Stimulated activated CD4-positive, alpha-beta T cell treated with anti-CD3 and anti-CD28 coated beads, Interleukin-12 subunit alpha, Interleukin-12 subunit beta, amount 100 ng/mL, for 4 hours (primary cell): ENCODE measurements at regions not wholly inside any gene's neighbourhood (a gene's known extent, or its start where the extent isn't known, plus 50 kb on each side); places are given as distances from the start of the nearest gene placed in this dataset.
A peak's percentile ranks its signal among the peaks of the same experiment; 100 is the strongest.

Experiments
- DNase-seq: peaks from one replicate; pipeline ENCODE4 v3.0.0-alpha.2; 2020

DNA sequence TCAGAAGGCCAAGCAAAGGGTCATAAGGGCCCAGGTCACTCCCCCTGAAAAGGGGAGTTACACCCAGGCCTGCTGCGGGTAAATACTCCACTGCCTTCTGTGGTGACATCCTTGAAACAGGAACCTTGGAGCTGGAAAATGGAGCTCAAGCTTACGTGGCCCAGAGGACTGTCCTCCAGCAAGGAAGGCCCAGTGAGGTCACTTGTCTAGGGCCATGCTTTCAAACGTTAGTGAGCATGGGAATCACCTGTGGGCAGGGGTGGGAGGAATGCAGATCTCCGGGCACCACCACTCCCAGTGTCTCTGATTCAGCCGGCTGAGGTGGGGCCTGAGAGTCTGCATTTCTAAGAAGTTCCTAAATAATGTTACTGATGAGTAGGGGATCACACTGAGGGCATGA lies 140.5 kb upstream of the CCND2 start:
- no peak for DNase-seq

DNA sequence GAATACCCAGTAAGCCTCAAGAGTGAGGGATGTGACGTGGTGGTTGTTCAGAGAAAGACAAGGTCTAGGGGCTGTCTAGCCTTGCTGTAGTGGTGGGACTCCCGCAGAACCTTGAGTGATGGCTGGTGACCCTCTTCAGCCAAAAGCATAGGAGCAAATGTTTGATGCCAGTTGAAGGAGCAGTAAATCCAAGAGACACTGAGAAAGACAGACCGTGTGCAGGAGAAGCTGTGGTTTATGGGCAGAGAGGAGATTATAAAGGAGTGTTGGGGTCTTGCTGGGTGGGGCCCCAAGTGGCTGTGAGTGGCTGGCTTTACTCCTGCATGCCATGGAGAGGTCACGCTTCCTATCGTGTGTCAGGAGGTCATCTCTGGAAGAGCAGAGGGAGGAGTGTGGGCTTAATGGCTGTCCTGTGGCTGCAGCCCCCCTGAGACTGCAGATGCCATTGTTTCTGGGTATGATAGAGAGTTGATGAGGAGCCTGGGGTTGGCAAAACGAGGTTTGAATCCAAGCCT lies 152.0 kb upstream of the CCND2 start:
- no peak for DNase-seq

DNA sequence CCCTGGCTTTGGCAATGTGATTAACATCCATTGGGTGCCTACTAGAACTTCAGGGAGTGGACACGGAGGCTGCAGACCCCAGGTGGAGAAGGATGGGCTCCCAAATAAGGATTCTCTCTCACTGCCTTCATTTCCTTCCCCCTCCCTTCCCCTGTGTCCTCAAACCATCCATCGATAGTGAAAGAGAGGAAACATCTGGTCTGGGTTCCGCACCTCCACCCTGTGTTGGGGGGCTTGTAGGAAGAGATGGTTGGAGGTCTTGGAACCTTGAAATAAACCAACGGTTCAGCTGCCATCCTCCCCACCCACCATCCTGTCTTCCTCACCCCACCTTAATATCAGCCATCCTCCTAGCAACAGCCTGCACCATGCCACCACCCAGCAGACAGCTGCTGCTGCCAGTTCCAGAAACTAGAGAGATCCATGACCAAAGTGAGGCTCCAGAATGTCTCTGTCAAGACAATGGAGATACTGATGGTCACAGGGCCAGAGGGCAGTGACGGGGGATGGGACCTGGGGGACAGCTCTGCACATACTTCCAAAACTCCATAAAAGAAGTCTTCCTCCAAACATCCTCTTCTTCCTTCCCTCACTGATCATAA lies 153.1 kb upstream of the CCND2 start:
- DNase-seq = no peak

DNA sequence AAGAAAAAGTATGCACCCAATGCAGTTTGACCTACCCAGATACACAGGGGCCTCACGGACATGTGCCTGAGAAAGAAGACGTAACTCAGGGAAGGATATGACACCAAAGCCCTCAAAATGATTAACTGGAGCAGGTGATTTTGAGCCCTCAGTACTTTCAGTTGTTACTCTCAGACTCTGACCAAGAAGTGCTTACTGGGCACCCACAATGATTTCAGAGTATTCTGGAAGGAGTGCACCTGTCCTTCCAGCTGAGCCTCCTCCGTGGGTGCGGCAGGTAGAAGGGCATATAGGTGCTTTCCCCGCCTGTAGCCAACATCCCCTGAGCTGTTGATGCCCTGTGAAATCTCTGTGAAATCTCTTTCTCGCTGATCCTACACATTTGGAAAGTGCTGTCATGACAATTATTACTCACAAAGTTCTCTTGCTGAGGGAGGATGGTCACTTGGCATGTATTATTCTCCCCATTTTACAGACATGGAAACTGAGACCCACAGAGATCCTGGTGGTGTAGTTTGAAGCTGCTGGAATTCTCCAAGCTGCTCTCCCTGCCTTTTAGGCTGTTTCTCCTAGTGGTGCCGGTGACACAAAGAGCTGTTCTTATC lies 154.3 kb upstream of the CCND2 start:
- DNase-seq = peak; percentile 47

DNA sequence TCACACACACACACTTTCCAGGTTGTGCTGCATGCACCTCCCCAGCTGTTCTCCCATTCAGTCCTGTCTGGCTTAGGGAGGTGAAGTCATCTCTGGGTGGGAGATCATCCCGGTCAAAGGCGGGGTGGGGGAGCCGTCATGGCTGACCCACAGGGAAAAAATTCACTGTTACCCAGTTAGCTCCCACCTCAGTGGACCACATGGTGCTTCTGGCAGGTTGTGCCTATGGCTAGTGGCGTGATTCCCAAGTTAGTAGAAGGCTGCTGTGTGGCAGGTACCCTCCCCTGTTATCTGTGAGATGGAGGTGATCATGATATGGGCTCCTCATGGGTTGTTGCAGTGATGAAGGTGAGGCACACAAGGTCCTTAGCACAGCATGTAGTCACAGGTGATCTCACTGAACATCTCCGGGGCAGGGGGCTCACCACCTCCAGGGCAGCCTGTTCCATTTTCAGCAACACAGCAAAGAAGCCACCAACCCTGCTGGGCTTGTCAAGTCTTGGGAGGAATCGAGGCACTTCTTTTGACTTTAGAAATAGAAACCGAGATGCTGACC lies 154.9 kb upstream of the CCND2 start:
- no peak for DNase-seq

DNA sequence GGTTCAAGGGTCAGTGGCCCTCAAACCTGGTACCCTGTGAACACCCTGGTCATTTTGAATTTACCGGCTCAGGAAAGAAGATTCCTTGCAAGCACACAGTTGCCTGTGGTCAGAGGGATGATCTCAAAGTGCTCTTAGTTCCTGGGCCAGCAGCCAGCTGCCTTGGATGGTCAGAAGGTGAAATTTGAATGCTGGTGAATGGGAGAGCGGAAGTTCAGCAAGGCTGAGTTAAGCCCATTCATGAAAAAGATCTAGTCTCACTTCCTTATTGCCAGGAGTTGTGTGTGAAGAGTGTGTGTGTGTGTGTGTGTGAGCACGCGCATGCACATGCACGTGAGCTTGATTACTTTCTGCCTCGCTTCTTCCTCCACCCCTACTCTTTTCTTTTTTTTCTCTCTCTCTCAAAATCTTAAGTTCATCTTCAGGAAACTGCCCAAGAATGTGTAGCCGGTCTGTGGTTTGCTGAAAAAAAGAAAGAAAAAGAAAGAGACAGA lies 155.5 kb upstream of the CCND2 start:
- no peak for DNase-seq

DNA sequence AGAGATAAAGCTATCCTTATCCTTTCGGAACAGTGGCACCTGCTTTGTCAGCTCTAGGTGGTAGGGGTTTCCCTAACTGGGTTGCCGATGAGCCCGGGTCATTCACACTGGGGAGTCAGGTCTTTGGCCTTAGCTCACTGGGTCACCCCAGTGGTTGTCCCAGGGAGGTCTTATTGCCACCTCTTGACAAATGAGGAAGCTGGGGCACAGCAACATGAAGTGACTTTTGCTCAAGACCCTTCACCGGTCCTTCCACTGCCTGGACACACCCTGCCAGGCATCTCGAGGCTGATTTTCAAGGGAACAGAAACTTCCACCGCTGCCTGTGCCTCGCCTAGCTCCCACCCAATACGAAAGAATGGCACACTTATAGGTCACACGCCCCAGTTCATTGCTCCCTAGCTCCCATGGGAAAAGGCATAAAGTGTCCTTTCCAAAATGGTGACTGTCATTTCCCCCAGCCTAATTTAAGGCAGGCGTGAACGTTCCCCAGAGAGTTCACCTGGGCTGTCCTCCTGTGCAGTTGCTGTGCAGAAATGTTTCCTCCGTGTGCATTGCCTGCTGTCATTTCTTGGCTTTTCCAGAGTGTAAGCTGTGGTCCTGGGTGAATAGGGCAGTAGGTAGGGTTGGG lies 156.1 kb upstream of the CCND2 start:
- DNase-seq = no peak

DNA sequence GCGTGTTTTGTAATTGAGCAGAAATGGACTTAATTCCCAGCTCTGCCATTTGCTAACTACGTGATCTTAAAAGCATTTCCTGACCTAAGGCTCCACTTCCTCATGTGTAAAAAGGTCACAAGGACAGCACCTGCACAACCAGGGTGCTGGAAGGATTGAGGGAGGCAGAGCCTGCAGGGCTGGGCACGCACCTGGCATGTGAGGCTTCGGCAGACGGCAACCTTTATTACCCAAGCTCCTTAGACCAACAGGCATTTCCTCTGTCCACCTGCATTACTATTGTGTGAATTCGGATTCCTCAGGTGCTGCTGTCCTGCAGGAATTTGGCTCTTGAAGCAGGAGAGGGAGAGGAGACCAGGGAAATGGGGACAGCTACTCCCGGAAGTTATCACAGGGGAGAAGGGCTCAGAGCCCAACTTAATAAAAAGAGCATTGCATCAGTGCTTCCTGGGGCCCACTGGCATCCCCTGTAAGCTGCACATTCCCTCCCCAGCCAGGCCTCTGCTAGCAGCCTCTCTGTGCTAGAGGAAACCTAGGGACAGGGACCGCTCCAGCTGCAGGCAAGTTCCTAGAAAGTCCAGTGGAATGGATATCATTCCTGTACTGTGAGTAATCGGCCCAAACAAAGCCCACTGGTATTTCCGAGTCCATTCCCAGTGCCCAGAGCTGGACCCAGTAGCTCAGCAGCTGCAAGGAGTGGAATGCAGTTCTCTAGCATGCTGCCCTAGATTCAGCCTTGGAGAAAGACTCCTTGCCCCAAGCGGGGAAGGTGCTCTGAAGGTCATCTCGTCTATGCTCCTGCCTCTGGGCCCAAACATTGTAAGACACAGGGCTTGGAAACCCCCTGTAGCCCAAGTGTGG lies 157.1 kb upstream of the CCND2 start:
- no peak for DNase-seq

DNA sequence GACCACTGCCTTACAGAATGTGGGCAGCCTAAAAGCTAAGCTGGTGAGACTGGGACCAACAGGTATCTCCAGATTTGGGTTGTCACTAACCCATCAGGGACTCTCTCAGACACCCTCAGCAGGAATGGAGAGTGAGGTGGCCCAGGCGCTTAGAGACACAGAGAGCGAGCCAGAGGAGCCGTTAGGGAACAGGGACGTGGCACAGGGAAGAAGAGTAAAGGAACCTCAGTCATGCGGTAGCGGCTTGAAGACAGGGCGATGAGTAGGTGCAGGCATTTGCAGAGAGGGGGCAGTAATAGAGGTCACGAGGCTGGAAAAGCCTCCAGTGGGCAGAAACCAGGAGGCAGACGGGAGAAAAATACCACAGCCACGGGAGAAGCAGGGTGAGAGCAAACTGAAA lies 158.0 kb upstream of the CCND2 start:
- DNase-seq = no peak

DNA sequence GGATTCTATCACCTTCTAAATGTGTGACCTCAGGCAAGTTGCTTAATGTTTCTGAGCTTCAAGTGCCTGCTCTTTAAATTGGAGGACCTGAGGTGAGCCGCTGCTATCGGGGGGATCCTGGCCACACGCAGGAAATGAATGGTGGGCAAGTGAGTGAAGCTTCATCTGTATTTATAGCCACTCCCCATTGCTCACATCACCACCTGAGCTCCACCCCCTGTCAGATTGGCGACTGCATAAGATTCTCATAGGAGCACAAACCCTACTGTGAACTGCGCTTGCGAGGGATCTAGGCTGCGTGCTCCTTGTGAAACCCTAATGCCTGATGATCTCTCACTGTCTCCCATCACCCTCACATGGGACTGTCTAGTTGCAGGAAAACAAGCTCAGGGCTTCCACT lies 158.6 kb upstream of the CCND2 start:
- no peak for DNase-seq

DNA sequence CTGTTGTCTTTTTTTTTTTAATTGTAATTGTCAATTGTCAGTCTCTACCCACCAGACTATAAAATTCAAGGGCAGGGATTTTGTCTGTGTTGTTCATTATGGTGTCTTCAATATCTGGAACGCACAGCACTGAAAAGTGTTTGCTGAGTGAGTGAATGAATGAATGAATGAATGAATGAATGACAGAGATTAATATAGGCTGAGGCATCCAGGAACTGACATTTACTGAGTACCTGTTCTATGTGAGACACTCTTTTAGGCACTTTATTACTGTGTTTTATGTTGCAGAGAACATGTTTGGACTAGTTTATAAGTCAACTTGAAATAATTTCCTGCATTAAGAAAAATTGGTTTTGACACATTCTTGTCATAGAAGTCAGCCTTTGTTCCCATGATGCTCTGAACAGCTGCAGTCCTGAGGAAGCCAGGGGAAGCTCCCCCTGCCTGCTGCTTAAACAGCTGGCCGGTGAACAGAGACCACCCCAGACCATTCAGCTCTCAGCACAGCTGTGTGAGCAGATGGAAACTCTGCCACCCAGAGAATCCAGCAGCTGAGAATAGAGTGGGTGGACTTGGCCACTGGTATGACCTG lies 160.7 kb upstream of the CCND2 start:
- DNase-seq = no peak

DNA sequence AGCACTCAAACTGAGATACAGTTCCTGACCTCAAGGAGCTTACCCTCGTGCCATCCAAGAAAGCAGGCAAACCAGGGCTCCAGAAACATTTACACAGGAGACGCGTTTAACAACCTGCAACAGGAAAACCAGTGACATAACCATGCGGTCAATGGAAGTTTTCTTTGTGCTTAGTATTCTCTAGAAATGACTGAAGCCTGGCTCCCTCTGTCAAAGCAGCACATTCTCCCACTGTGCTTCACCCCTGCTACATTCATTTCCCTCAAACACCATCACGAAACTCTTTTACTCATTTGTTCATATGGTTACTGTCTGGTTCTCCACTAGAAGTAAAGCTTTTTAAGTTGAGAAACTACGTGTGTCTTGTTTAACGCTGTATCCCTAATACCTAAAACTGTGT lies 161.3 kb upstream of the CCND2 start:
- no peak for DNase-seq

DNA sequence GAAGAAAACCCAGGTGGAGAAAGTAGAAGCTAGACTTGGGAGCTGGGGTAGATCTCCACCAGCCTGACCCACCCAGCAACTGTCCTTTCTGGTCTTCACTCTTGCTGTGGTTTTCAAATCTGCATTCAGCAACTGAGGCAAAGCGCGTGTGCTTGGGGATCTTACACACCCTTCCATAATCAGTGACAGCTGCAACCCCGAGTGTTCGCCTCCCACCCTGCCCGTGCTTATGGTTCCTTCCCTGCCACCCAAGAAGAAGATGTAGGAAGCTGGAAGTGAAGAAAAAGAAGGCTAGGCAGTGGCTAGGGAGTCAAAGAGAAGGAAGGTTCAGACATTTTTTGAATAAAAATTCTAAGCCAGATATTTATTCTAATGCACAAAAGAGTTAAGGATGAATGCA lies 162.6 kb upstream of the CCND2 start:
- no peak for DNase-seq

DNA sequence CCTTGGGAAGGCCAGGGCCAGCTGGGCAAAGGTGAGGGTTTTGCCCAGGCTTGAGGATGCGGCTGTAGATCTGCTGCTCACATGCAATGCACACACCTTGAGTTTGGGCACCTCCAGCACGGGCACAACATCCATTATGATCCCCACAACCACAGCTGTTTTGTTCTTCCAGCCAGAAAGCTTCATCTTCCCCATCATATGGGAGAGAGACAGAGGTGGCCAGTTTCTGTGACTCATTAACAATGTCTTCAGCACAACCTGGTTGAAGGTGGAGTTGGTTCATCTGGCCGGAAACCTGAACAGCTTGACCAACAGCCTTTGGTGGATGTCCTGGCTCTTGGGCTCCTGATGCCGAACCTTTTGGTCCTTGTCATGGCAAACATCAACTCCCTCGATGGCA lies 163.7 kb upstream of the CCND2 start:
- no peak for DNase-seq

DNA sequence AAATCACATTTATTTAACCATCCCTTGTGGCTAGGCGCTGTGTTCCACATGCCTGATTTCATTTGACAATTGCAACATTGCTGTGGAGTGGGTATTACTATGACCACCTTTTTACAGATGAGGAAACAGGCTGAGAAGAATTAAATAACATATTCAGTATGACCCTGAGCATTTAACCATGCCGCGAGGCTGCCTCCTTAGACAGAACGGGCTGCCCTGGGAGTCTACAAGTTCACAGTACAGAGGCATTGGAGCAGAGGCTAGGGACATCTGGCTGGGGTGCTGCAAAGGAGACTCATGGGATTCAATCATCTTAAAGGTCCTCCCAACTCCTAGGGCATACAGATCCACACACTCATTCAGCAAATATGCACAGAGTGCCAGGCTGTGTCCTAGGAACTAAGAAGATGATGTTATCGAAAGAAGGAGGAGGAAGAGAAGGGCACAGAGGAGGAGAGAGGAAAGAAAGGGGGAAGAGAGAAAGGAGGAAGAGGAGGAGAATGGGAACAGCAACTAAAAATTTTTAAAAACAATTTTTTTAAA lies 164.7 kb upstream of the CCND2 start:
- no peak for DNase-seq

DNA sequence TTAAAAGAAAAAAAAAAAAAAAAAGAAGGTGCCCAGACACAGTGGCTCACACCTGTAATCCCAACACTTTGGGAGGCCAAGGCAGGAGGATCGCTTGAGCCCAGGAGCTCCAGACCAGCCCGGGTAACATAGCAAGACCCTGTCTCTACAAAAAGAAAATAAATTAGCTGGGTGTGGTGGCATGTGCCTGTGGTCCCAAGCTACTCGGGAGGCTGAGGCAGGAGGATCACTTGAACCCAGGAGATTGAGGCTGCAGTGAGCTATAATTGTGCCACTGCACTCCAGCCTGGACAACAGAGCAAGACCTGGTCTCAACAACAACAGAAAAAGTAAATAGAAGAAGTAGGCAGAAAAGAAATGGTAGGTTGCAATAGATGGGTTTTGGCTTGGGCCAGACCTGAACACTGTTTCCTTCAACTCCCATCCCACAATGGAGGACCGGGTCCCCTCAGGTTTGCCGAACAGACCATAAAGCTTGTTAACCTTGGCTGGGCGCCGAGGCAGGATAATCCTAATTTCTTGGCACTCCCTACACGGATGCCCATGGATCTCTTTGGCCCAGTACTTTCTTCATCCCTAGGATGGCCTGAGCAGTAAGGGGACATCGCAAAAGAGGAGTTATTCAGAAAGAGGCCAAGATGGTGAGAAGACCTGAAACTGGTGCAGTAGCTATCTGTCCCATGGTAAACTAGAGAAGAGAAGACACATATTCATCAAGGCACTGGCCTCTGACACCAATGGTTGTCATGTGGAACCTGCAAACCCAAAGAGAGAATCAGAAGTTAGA lies 165.5 kb upstream of the CCND2 start:
- no peak for DNase-seq

DNA sequence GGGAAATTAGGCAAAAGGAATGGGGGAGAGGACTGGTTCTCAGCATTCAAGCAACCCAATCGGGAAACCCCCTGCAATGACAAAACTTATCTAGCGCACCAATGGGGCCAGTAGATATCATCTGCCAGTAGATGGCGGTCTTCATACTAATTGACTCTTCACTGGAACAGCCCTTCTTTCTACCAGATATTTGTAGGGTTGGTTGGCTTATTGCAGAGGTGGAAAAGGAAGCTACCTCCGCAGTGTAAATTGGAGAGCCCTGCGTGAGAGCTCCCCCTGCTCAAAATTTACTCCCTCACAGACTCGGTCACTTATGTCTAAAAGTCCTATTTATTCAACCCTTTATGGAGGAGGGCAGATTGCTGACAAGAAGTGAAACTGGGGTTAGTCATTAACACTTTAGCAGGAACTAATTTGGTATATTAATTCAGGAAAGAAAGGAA lies 166.1 kb upstream of the CCND2 start:
- DNase-seq = peak; percentile 42

DNA sequence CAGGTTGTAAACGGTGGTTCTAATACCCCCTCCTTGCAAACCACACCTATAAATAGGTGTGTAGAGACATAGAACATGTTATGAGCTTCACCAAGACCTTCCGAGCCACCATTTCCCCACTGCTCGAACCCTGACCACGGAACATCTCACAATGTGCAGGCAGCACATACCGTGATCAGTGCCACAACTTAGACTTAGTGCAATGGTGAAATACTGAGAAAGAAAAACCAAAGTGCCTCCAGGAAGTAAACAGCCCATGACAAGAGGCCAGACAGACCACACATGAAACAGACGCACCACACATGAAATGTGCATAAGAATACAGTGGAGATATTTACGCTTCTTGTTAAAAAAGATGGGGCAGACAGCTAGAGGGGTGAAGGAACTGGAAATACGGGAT lies 166.9 kb upstream of the CCND2 start:
- no peak for DNase-seq

DNA sequence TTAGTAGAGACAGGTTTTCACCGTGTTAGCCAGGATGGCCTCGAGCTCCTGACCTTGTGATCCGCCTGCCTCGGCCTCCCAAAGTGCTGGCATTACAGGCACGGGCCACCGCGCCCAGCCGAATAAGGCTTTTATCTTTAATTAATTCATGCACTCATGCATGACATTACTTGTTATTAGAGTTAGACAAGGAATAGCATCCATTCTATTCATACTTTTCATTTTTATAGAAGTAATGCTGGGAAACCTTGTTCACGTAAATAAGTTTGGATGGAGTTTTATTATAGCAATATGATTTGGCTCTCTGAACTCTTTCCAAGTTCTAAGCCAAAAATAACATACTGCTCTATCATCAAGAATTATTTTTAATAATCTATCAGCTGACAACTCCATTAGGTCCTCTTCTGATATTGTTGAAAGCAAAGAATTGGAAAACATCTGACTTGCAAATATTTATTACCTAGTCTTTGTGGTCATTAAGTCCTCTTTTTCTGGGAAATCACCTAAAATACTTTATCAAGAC lies 168.8 kb upstream of the CCND2 start:
- no peak for DNase-seq

DNA sequence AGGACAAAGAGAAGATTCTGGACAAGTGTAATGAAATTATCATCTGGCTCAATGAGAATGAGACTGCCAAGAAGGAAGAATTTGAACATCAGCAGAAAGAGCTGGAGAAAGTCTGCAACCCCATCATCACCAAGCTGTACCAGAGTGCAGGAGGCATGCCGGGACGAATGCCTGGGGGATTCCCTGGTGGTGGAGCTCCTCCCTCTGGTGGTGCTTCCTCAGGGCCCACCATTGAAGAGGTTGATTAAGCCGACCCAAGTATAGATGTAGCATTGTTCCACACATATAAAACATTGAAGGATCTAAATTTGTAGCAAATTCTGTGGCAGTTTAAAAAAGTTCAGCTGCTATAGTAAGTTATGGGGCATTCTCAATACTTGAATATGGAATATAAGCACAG lies 174.3 kb upstream of the CCND2 start:
- no peak for DNase-seq
